Stimulated activated CD4-positive, alpha-beta T cell treated with anti-CD3 and anti-CD28 coated beads, Interleukin-1b, Interleukin-23, amount 100 ng/mL, for 24 hours (primary cell): ENCODE measurements at regions not wholly inside any gene's neighbourhood (a gene's known extent, or its start where the extent isn't known, plus 50 kb on each side); places are given as distances from the start of the nearest gene placed in this dataset.
A peak's percentile ranks its signal among the peaks of the same experiment; 100 is the strongest.

Experiments used
- DNase-seq, 4 experiments: peaks; one replicate each; pipeline ENCODE4 v3.0.0-alpha.2; 2020; ENCODE audit warnings: low read depth in 4 of 4, low spot score in 1 of 4

- DNase-seq: no peak
Observed at GRCh38 chr6:53744321-53744720, 50.5 kb upstream of the LRRC1 start.

- DNase-seq: no peak
Observed at GRCh38 chr6:53741034-53741823, 53.6 kb upstream of the LRRC1 start.

GRCh38 chr6:53737746-53738145, 57.1 kb upstream of the LRRC1 start:
- DNase-seq: no peak

GRCh38 chr6:53735896-53736295, 58.9 kb upstream of the LRRC1 start:
- no peak for DNase-seq

GRCh38 chr6:53734473-53735299, 60.1 kb upstream of the LRRC1 start:
- no peak for DNase-seq

- no peak for DNase-seq
Observed at GRCh38 chr6:53731866-53732636, 62.8 kb upstream of the LRRC1 start.

- DNase-seq: no peak
Observed at GRCh38 chr6:53730767-53731166, 64.0 kb upstream of the LRRC1 start.

- DNase-seq: peak in 3 of 4 experiments; percentile 16 to 21 (median 18)
Observed at GRCh38 chr6:53728570-53729194, 63.1 kb upstream of the KLHL31 start.

GRCh38 chr6:53727748-53728147, 62.2 kb upstream of the KLHL31 start:
- DNase-seq: no peak

- peak; percentile 45 to 73 (median 58) for DNase-seq
Observed at GRCh38 chr6:53725791-53726575, 60.4 kb upstream of the KLHL31 start.

- DNase-seq: no peak
Observed at GRCh38 chr6:53724501-53724900, 58.9 kb upstream of the KLHL31 start.

- DNase-seq: no peak
Observed at GRCh38 chr6:53723331-53723730, 57.8 kb upstream of the KLHL31 start.

- no peak for DNase-seq
Observed at GRCh38 chr6:53721766-53722165, 56.2 kb upstream of the KLHL31 start.

- DNase-seq: no peak
Observed at GRCh38 chr6:53718597-53719460, 53.3 kb upstream of the KLHL31 start.

GRCh38 chr6:53717566-53717965, 52.0 kb upstream of the KLHL31 start:
- DNase-seq: no peak

GRCh38 chr6:53715434-53715833, 49.9 kb upstream of the KLHL31 start:
- DNase-seq: no peak
